ENCODE measurements at regions not wholly inside any gene's neighbourhood (a gene's known extent, or its start where the extent isn't known, plus 50 kb on each side); places are given as distances from the start of the nearest gene placed in this dataset.

DNA sequence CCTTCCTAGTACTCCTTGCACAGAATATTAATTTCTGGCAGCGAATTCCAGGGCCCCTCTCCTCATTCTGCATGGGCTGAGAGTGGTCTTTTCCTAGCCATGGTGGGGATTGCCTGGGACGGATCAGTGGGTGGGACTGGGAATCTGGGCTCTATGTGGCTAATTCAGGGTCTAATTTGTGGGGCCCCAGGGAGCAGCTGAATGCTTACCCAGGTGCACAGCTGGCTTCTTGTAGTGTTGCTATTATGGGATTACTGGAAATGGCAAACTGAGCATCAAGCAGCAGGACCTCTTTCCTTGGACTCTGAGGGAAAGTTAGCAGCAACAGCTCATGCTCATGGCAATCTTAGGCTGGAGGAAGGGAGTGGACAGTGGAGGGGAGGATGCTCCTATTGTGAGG lies 187.1 kb upstream of the CACNA1E start:
- in situ Hi-C loops (cut with MboI; ENCODE audit: low sequenced_read_pairs) (no loop called here), intact Hi-C loops (cut with micrococcal nuclease) (no loop called here), dilution Hi-C loops (cut with HindIII; ENCODE audit: low sequenced_read_pairs, unreplicated experiment) (no loop called here)
- H3K14ac ChIP-seq (replicated peaks; ENCODE audit: low read depth, low read length): no peak overlapping the region
- no peaks in the 10 kb centered on the region; the same call in 1 of the 2 replicates for H3K27me3 ChIP-seq (ENCODE audit: control insufficient read depth, insufficient read depth, low read length)
- CTCF ChIA-PET: no interaction called here
- H3K56ac ChIP-seq (ENCODE audit: extremely low read depth, insufficient read depth, low read length): no peak overlapping the region
- no peak overlapping the region for H3K23ac ChIP-seq (ENCODE audit: low read depth, low read length)
- BruUV-seq (replicated peaks): no TSS peak
- H2BK120ac ChIP-seq (ENCODE audit: low read depth, low read length): no peak overlapping the region
- H2BK20ac ChIP-seq (ENCODE audit: low read depth, low read length): no peak overlapping the region
- WGBS, 2 experiments (ENCODE audit: extremely low coverage in 2 of 2, insufficient read length in 1 of 2): no CpG with 5 or more reads among the region's 2 CpGs
- POLR2A ChIA-PET (ENCODE audit: unreplicated experiment): no interaction called here
- no peaks in the 10 kb centered on the region for H3K9me1 ChIP-seq (ENCODE audit: insufficient read depth, low read length)
- H4K20me1 ChIP-seq (ENCODE audit: insufficient read depth, low read length): no peaks in the 10 kb centered on the region
- H3K27ac ChIP-seq (ENCODE audit: insufficient read depth, low read length): no peak overlapping the region
- no peak overlapping the region for H4K8ac ChIP-seq (ENCODE audit: low read depth in 2 of 2, low read length in 2 of 2)
- H2AK9ac ChIP-seq (replicated peaks; ENCODE audit: low read depth, low read length, poor library complexity): no peak overlapping the region
- no peak overlapping the region for H3K4me3 ChIP-seq (ENCODE audit: insufficient read depth, low read depth, low read length)
- ATAC-seq (ENCODE audit: low read depth): no peak
- H3K9ac ChIP-seq (ENCODE audit: low read depth, low read length): no peak overlapping the region
- H3K9me3 ChIP-seq (ENCODE audit: control insufficient read depth, insufficient read depth, low read length): no peaks in the 10 kb centered on the region
- H3K36me3 ChIP-seq (ENCODE audit: control insufficient read depth, insufficient read depth, low read length): no peaks in the 10 kb centered on the region
- H2BK15ac ChIP-seq (ENCODE audit: low read depth, low read length): no peak overlapping the region
- no peak for DNase-seq
- H4K5ac ChIP-seq (ENCODE audit: low read depth, low read length): no peak overlapping the region
- TF ChIP-seq CHD1 (IDR thresholded peaks at IDR 0.05; ENCODE audit: low read depth, low read length) (no peak), CEBPB (IDR thresholded peaks at IDR 0.05; ENCODE audit: low read depth, low read length) (no peak), NFE2L2 (IDR thresholded peaks at IDR 0.05; ENCODE audit: low read depth, low read length) (no peak), MAFK (IDR thresholded peaks at IDR 0.05; ENCODE audit: low read depth, low read length) (no peak), FOS (IDR thresholded peaks at IDR 0.05; ENCODE audit: low read depth, low read length) (no peak), MAZ (IDR thresholded peaks at IDR 0.05; ENCODE audit: borderline replicate concordance, low read depth, low read length) (no peak), RCOR1 (IDR thresholded peaks at IDR 0.05; ENCODE audit: insufficient replicate concordance, low read length) (no peak), RAD21 (IDR thresholded peaks at IDR 0.05; ENCODE audit: low read length) (no peak), RFX5 (IDR thresholded peaks at IDR 0.05; ENCODE audit: low read depth, low read length) (no peak), SMC3 (IDR thresholded peaks at IDR 0.05; ENCODE audit: low read depth, low read length) (no peak), MXI1 (IDR thresholded peaks at IDR 0.05; ENCODE audit: borderline replicate concordance, low read depth, low read length) (no peak), BHLHE40 (IDR thresholded peaks at IDR 0.05; ENCODE audit: low read depth, low read length) (no peak), POLR2A (IDR thresholded peaks at IDR 0.05; ENCODE audit: low read depth, low read length) (no peak), ELK1 (IDR thresholded peaks at IDR 0.05; ENCODE audit: borderline replicate concordance, low read depth, low read length) (no peak)
- TF ChIP-seq, protein P1, sequence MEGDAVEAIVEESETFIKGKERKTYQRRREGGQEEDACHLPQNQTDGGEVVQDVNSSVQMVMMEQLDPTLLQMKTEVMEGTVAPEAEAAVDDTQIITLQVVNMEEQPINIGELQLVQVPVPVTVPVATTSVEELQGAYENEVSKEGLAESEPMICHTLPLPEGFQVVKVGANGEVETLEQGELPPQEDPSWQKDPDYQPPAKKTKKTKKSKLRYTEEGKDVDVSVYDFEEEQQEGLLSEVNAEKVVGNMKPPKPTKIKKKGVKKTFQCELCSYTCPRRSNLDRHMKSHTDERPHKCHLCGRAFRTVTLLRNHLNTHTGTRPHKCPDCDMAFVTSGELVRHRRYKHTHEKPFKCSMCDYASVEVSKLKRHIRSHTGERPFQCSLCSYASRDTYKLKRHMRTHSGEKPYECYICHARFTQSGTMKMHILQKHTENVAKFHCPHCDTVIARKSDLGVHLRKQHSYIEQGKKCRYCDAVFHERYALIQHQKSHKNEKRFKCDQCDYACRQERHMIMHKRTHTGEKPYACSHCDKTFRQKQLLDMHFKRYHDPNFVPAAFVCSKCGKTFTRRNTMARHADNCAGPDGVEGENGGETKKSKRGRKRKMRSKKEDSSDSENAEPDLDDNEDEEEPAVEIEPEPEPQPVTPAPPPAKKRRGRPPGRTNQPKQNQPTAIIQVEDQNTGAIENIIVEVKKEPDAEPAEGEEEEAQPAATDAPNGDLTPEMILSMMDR (conservative IDR thresholded peaks at IDR 0.05; ENCODE audit: low read depth, low read length): no peak
- TF ChIP-seq, protein P2, sequence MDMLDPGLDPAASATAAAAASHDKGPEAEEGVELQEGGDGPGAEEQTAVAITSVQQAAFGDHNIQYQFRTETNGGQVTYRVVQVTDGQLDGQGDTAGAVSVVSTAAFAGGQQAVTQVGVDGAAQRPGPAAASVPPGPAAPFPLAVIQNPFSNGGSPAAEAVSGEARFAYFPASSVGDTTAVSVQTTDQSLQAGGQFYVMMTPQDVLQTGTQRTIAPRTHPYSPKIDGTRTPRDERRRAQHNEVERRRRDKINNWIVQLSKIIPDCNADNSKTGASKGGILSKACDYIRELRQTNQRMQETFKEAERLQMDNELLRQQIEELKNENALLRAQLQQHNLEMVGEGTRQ (IDR thresholded peaks at IDR 0.05; ENCODE audit: low read depth, low read length): no peak
- H2AK5ac ChIP-seq (ENCODE audit: low read depth, low read length): no peak overlapping the region
- H3K4ac ChIP-seq (ENCODE audit: low read depth, low read length): no peak overlapping the region
- H2BK5ac ChIP-seq (ENCODE audit: low read depth, low read length, poor library complexity, severe bottlenecking): no peak overlapping the region
- no peak overlapping the region for H2AFZ ChIP-seq (replicated peaks; ENCODE audit: low read length, poor library complexity)
- H3K4me2 ChIP-seq (ENCODE audit: low read depth, low read length): no peak overlapping the region
- H4K91ac ChIP-seq (ENCODE audit: insufficient read depth, low read depth, low read length): no peak overlapping the region
- H3K4me1 ChIP-seq (ENCODE audit: control insufficient read depth, insufficient read depth, low read length): no peaks in the 10 kb centered on the region
- H3K79me1 ChIP-seq (ENCODE audit: low read depth in 1 of 2, low read length in 2 of 2): no peaks in the 10 kb centered on the region
- no peak overlapping the region for H3K18ac ChIP-seq (ENCODE audit: low read depth, low read length)

Measured in IMR-90 (cell line).